Neural cell (in vitro differentiated cells): ENCODE measurements at regions not wholly inside any gene's neighbourhood (a gene's known extent, or its start where the extent isn't known, plus 50 kb on each side); places are given as distances from the start of the nearest gene placed in this dataset.

ENCODE experiments used
- H2AFZ ChIP-seq: fragments of 200-600, 300-800 bp; sonication (generic), shearing (Covaris generic); 2 replicates; pipeline ENCODE4 v1.6.0; 2014; ENCODE audit warnings: low read depth, mild to moderate bottlenecking, antibody characterized with exemption, low read length, moderate library complexity
- H3F3A ChIP-seq: fragments of 200-600 bp; shearing (Covaris generic); 2 replicates; pipeline ENCODE4 v1.6.1; 2016; ENCODE audit warnings: mild to moderate bottlenecking, moderate library complexity, mixed read lengths, antibody characterized with exemption, low read length; ENCODE audit not compliant: insufficient read depth, poor library complexity, severe bottlenecking
- H3K27ac ChIP-seq: fragments of 200-600, 300-800 bp; sonication (generic), shearing (Covaris generic); 2 replicates; pipeline ENCODE4 v1.5.1; 2014; ENCODE audit warnings: mild to moderate bottlenecking, low read length, moderate library complexity
- H3K27me3 ChIP-seq: fragments of 300-800, 200-600 bp; sonication (generic), shearing (Covaris generic); 2 replicates; pipeline ENCODE4 v1.6.0; 2014; ENCODE audit warnings: mild to moderate bottlenecking, low read depth, low read length, moderate library complexity; ENCODE audit not compliant: insufficient read depth
- H3K36me3 ChIP-seq: fragments of 300-800, 200-600 bp; sonication (generic), shearing (Covaris generic); 2 replicates; pipeline ENCODE4 v1.5.1; 2014; ENCODE audit warnings: mild to moderate bottlenecking, antibody characterized with exemption, low read length, moderate library complexity; ENCODE audit not compliant: insufficient read depth
- H3K4me2 ChIP-seq: fragments of 300-800, 200-600 bp; sonication (generic), shearing (Covaris generic); 2 replicates; pipeline ENCODE4 v1.6.0; 2014; ENCODE audit warnings: mild to moderate bottlenecking, low read length
- H3K4me3 ChIP-seq: fragments of 300-800, 200-600 bp; sonication (generic), shearing (Covaris generic); 2 replicates; pipeline ENCODE4 v1.5.1; 2014; ENCODE audit warnings: mild to moderate bottlenecking, low read length, moderate library complexity
- H3K79me2 ChIP-seq: fragments of 200-600 bp; shearing (Covaris generic); replicated peaks from 2 replicates; pipeline ENCODE4 v1.6.0; 2014; ENCODE audit warnings: mild to moderate bottlenecking, low read length, moderate library complexity; ENCODE audit not compliant: insufficient read depth
- H3K9ac ChIP-seq: fragments of 300-800, 200-600 bp; sonication (generic), shearing (Covaris generic); 2 replicates; pipeline ENCODE4 v1.6.1; 2016; ENCODE audit warnings: mild to moderate bottlenecking, low read length, mixed read lengths
- H3K9me2 ChIP-seq: fragments of 200-600 bp; shearing (Covaris generic); 2 replicates; pipeline ENCODE4 v1.6.1; 2016; ENCODE audit warnings: mild to moderate bottlenecking, low read length, mixed read lengths; ENCODE audit not compliant: insufficient read depth
- H3K9me3 ChIP-seq: fragments of 200-600, 300-800 bp; sonication (generic), shearing (Covaris generic); 2 replicates; pipeline ENCODE4 v1.6.1; 2016; ENCODE audit warnings: mild to moderate bottlenecking, mixed run types, low read length, moderate library complexity, mixed read lengths
- H4K20me1 ChIP-seq: fragments of 200-600 bp; shearing (Covaris generic); 2 replicates; pipeline ENCODE4 v1.6.1; 2016; ENCODE audit warnings: mild to moderate bottlenecking, mixed run types; ENCODE audit not compliant: insufficient read depth
- CTCF ChIP-seq: fragments of 450-650 bp; IDR thresholded peaks from 2 replicates; pipeline ENCODE4 v1.5.1; 2014; ENCODE audit warnings: antibody characterized with exemption, mild to moderate bottlenecking, moderate library complexity; ENCODE audit not compliant: poor library complexity, severe bottlenecking
- EP300 ChIP-seq: fragments of 450-650 bp; conservative IDR thresholded peaks from 2 replicates; pipeline ENCODE4 v1.6.1; 2014; ENCODE audit warnings: antibody characterized with exemption, mild to moderate bottlenecking, moderate library complexity; ENCODE audit not compliant: poor library complexity, severe bottlenecking
- EZH2 ChIP-seq: fragments of 200-600, 300-800 bp; shearing (Covaris generic), sonication (generic); IDR thresholded peaks from 2 replicates; pipeline ENCODE4 v1.6.1; 2014; ENCODE audit warnings: antibody characterized with exemption, low read length, borderline replicate concordance, mild to moderate bottlenecking; ENCODE audit not compliant: insufficient read depth, poor library complexity, severe bottlenecking
- MXI1 ChIP-seq: fragments of 450-650 bp; conservative IDR thresholded peaks from 2 replicates; pipeline ENCODE4 v1.6.1; 2014; ENCODE audit warnings: antibody characterized with exemption, mild to moderate bottlenecking; ENCODE audit not compliant: poor library complexity, severe bottlenecking
- POLR2AphosphoS5 ChIP-seq: IDR thresholded peaks from 2 replicates; pipeline ENCODE4 v1.6.1; 2012
- RAD21 ChIP-seq: fragments of 450-650 bp; conservative IDR thresholded peaks from 2 replicates; pipeline ENCODE4 v1.6.1; 2014; ENCODE audit warnings: antibody characterized with exemption, mild to moderate bottlenecking, moderate library complexity
- SMC3 ChIP-seq: fragments of 450-650 bp; conservative IDR thresholded peaks from 2 replicates; pipeline ENCODE4 v1.6.1; 2014; ENCODE audit warnings: antibody characterized with exemption, mild to moderate bottlenecking, moderate library complexity; ENCODE audit not compliant: poor library complexity
- TAF1 ChIP-seq: IDR thresholded peaks from 2 replicates; pipeline ENCODE4 v1.6.1; 2012; ENCODE audit warnings: low read depth
- TF ChIP-seq, protein P1 (sequence below): IDR thresholded peaks from 2 replicates; pipeline ENCODE4 v1.6.1; 2012; ENCODE audit warnings: borderline replicate concordance

DNA sequence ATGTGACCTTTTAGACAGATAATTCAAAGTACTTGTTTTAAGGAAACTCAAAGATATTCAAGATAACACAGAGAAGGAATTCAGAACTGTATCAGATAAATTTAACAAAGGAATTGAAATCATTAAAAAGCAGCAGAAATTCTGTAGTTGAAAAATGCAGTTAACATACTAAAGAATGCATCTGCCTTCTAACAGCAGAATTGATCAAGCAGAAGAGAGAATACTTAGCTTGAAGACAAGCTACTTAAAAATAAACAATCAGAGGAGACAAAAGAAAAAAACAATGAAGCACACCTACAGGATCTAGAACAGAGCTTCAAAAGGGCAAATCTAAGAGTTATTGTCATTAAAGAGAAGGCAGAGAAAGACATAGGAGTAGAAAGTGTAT, 123.0 kb upstream of the TET2 start:
- H3K9ac ChIP-seq, result no peak overlapping the region
- no peaks in the 10 kb centered on the region for H3F3A ChIP-seq
- H3K36me3 ChIP-seq, result no peaks in the 10 kb centered on the region
- H3K9me3 ChIP-seq, result no peaks in the 10 kb centered on the region
- no peak overlapping the region for H3K27ac ChIP-seq
- H4K20me1 ChIP-seq, result no peaks in the 10 kb centered on the region
- TF ChIP-seq TAF1 (no peak), EZH2 (no peak), EP300 (no peak), POLR2AphosphoS5 (no peak), MXI1 (no peak), SMC3 (no peak), CTCF (no peak), RAD21 (no peak)
- TF ChIP-seq, protein P1, sequence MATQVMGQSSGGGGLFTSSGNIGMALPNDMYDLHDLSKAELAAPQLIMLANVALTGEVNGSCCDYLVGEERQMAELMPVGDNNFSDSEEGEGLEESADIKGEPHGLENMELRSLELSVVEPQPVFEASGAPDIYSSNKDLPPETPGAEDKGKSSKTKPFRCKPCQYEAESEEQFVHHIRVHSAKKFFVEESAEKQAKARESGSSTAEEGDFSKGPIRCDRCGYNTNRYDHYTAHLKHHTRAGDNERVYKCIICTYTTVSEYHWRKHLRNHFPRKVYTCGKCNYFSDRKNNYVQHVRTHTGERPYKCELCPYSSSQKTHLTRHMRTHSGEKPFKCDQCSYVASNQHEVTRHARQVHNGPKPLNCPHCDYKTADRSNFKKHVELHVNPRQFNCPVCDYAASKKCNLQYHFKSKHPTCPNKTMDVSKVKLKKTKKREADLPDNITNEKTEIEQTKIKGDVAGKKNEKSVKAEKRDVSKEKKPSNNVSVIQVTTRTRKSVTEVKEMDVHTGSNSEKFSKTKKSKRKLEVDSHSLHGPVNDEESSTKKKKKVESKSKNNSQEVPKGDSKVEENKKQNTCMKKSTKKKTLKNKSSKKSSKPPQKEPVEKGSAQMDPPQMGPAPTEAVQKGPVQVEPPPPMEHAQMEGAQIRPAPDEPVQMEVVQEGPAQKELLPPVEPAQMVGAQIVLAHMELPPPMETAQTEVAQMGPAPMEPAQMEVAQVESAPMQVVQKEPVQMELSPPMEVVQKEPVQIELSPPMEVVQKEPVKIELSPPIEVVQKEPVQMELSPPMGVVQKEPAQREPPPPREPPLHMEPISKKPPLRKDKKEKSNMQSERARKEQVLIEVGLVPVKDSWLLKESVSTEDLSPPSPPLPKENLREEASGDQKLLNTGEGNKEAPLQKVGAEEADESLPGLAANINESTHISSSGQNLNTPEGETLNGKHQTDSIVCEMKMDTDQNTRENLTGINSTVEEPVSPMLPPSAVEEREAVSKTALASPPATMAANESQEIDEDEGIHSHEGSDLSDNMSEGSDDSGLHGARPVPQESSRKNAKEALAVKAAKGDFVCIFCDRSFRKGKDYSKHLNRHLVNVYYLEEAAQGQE, result no peak
- no peaks in the 10 kb centered on the region for H3K9me2 ChIP-seq
- H2AFZ ChIP-seq, result no peak overlapping the region
- no peaks in the 10 kb centered on the region for H3K79me2 ChIP-seq
- H3K27me3 ChIP-seq, result no peaks in the 10 kb centered on the region
- H3K4me3 ChIP-seq, result no peak overlapping the region
- no peak overlapping the region for H3K4me2 ChIP-seq

- H3F3A ChIP-seq, result no peaks in the 10 kb centered on the region
- no peaks in the 10 kb centered on the region for H3K9me3 ChIP-seq
- no peaks in the 10 kb centered on the region for H4K20me1 ChIP-seq
- no peak overlapping the region for H2AFZ ChIP-seq
- no peaks in the 10 kb centered on the region for H3K36me3 ChIP-seq
- H3K27ac ChIP-seq, result no peak overlapping the region
- H3K4me3 ChIP-seq, result no peak overlapping the region
- no peak overlapping the region for H3K4me2 ChIP-seq
- TF ChIP-seq EP300, result no peak
- TF ChIP-seq POLR2AphosphoS5, result no peak
- TF ChIP-seq, protein P1, result no peak
- TF ChIP-seq RAD21, result no peak
- no peak for TF ChIP-seq TAF1
- no peak for TF ChIP-seq MXI1
- TF ChIP-seq EZH2, result no peak
- no peak for TF ChIP-seq CTCF
- no peak for TF ChIP-seq SMC3
- H3K27me3 ChIP-seq, result no peaks in the 10 kb centered on the region
- no peaks in the 10 kb centered on the region for H3K9me2 ChIP-seq
- no peaks in the 10 kb centered on the region for H3K79me2 ChIP-seq
- no peak overlapping the region for H3K9ac ChIP-seq
These were observed 121.2 kb upstream of the TET2 start for GRCh38 chr4:105025263-105026017.
